ENCODE measurements at regions not wholly inside any gene's neighbourhood (a gene's known extent, or its start where the extent isn't known, plus 50 kb on each side); places are given as distances from the start of the nearest gene placed in this dataset.

DNA sequence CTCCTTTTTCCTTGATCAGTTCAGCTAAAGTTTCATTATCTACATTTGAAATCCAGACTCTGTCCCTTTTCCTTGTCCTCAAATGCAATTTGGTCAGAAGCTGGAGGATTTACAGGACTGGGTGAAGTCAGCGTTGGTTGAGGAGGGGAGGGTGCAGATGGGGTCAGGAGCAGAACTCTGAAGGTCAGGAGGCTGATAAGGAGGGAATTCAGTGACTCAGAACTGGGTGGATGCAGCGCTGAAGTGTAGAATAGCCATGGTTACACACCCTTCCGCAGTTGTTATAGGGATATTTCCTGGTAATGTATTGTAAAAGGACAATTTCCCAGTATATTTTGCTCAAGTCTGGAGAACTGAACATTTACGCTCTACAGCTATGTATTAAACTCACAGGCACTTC lies 133.1 kb upstream of the FOXA2 start:
- Histone ChIP-seq H3K4me3 (no peak overlapping the region), H3K4me1 (peaks cover 5 to 49% (median 37%) of the 10 kb centered on the region in 9 donors), H3K27ac (peak overlapping the region in 8 of 10 donors; percentile 10 to 75 (median 62)), H3K27me3 (no peaks in the 10 kb centered on the region), H3K36me3 (no peaks in the 10 kb centered on the region), H3K9me3 (peaks cover 0 to 16% (median 0%) of the 10 kb centered on the region in 11 donors)
- intact Hi-C loops (cut with DNase I), result loop anchor here in 1 of 10 donors (2.0 to 5.0 kb wide), 2 partner anchors 27 to 260 kb away; no protein-coding TSS in a partner anchor
- WGBS, 2 donors, result 25 to 31% methylated on average over 4 of the region's 4 CpGs
- peak in 1 of 2 donors; percentile 43 for DNase-seq
- TF ChIP-seq, protein P1, sequence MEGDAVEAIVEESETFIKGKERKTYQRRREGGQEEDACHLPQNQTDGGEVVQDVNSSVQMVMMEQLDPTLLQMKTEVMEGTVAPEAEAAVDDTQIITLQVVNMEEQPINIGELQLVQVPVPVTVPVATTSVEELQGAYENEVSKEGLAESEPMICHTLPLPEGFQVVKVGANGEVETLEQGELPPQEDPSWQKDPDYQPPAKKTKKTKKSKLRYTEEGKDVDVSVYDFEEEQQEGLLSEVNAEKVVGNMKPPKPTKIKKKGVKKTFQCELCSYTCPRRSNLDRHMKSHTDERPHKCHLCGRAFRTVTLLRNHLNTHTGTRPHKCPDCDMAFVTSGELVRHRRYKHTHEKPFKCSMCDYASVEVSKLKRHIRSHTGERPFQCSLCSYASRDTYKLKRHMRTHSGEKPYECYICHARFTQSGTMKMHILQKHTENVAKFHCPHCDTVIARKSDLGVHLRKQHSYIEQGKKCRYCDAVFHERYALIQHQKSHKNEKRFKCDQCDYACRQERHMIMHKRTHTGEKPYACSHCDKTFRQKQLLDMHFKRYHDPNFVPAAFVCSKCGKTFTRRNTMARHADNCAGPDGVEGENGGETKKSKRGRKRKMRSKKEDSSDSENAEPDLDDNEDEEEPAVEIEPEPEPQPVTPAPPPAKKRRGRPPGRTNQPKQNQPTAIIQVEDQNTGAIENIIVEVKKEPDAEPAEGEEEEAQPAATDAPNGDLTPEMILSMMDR (IDR thresholded peaks at IDR 0.05), result no peak
- ATAC-seq, result peak in 7 of 8 donors; percentile 68 to 94 (median 89)

DNA sequence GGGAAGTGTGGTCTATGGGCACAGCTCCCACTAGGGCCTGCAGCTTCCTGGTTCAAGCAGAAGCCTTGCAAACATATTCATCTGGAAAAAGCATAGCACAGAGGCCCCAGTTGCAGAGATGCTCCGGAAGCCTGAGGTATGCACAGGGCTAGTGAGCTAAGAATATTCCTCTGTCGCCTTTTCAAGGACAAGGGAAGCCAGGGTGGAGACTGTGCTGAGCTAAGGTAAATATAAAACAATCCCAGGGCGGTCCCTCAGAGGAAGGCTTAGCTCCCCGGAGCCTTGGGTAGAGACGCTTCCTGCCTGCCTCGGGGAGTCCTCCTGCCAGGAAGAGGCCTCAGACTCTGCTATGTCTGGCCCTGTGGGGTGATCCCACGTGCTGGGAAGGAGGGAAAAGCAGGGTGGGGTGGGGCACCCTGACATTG lies 134.8 kb upstream of the FOXA2 start:
- intact Hi-C loops (cut with DNase I), result loop anchor here in 1 of 10 donors (2.0 to 5.0 kb wide), 2 partner anchors 144 to 258 kb away; no protein-coding TSS in a partner anchor
- Histone ChIP-seq H3K27ac (peak overlapping the region in 7 of 10 donors; percentile 47 to 76 (median 64)), H3K4me3 (no peak overlapping the region), H3K36me3 (no peaks in the 10 kb centered on the region), H3K4me1 (peaks cover 5 to 60% (median 37%) of the 10 kb centered on the region in 9 donors), H3K27me3 (no peaks in the 10 kb centered on the region), H3K9me3 (peaks cover 0 to 3% (median 0%) of the 10 kb centered on the region in 11 donors)
- WGBS, 2 donors, result 40 to 51% methylated on average over 7 of the region's 7 CpGs
- DNase-seq (peak; percentile 39 to 54), ATAC-seq (peak; percentile 82 to 91 (median 91))
- TF ChIP-seq, protein P1 (IDR thresholded peaks at IDR 0.05), result no peak

DNA sequence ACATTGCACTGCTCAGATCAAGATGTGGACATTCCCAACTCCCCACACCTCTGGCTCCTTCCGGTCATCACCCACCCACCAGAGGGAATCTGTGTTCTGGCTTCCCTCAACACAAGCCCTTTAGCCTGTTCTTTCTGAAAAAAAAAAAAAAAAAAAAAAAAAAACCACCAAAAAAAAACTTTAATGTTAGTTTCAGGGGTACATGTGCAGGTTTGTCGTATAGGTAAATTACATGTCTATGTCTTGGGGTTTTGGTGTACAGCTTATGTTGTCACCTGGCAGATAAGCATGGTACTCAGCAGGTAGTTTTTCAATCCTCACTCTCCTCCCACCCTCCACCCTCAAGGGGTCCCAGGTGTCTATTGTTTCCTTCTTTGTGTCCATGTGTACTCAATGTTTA lies 135.8 kb upstream of the FOXA2 start:
- WGBS, 2 donors, result 87 to 89% methylated on average over 2 of the region's 2 CpGs
- peak overlapping the region in 5 of 10 donors; percentile 46 to 76 (median 66) for H3K27ac ChIP-seq
- peaks cover 5 to 69% (median 37%) of the 10 kb centered on the region in 9 donors for H3K4me1 ChIP-seq
- DNase-seq (no peak), ATAC-seq (no peak)
- intact Hi-C loops (cut with DNase I), result loop anchor here in 5 of 10 donors (10.0 kb wide), 3 partner anchors 135 to 325 kb away; partner anchors contain the start of gene THBD (in 3 of the 5)
- H3K27me3 ChIP-seq, result no peaks in the 10 kb centered on the region
- H3K4me3 ChIP-seq, result no peak overlapping the region
- TF ChIP-seq, protein P1 (IDR thresholded peaks at IDR 0.05), result no peak
- H3K9me3 ChIP-seq, result no peaks in the 10 kb centered on the region
- no peaks in the 10 kb centered on the region for H3K36me3 ChIP-seq

DNA sequence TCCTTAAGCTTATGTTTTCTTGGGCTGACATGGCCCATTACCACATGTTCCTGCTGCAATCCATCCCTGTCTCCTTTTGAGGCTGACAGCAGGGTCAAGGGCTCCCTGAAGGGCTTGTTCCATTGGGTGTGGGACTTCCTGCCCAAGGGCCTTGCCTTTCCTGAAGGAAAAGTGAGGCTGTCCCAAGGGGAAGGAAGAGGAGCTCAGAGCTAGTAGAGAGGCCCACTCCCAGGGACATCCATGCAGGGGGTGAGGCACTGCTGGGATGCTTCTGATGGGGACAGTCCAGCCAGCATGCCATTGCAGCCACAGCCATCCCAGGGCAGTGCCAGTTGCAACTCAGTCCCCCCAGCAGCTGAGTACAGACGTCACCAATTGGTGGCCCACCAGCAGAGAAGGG lies 138.4 kb upstream of the FOXA2 start:
- WGBS, 2 donors, result 53 to 76% methylated on average over 1 of the region's 1 CpG
- TF ChIP-seq, protein P1 (IDR thresholded peaks at IDR 0.05), result no peak
- Histone ChIP-seq H3K4me3 (no peak overlapping the region), H3K27ac (peak overlapping the region in 2 of 10 donors; percentile 44 to 49), H3K36me3 (no peaks in the 10 kb centered on the region), H3K4me1 (peaks cover 0 to 53% (median 21%) of the 10 kb centered on the region in 9 donors), H3K27me3 (no peaks in the 10 kb centered on the region), H3K9me3 (no peaks in the 10 kb centered on the region)
- ATAC-seq (peak in 6 of 8 donors; percentile 30 to 64 (median 50)), DNase-seq (no peak)
- intact Hi-C loops (cut with DNase I), result loop anchor here in 5 of 10 donors (10.0 kb wide), 3 partner anchors 132 to 322 kb away; partner anchors contain the start of gene THBD (in 3 of the 5)
